ENCODE measurements at regions not wholly inside any gene's neighbourhood (a gene's known extent, or its start where the extent isn't known, plus 50 kb on each side); places are given as distances from the start of the nearest gene placed in this dataset.
"Not testable (repeated sequence)": the region's sequence is repeated elsewhere in the genome, so short reads cannot be mapped to it uniquely, and the experiment has no call there.

DNA sequence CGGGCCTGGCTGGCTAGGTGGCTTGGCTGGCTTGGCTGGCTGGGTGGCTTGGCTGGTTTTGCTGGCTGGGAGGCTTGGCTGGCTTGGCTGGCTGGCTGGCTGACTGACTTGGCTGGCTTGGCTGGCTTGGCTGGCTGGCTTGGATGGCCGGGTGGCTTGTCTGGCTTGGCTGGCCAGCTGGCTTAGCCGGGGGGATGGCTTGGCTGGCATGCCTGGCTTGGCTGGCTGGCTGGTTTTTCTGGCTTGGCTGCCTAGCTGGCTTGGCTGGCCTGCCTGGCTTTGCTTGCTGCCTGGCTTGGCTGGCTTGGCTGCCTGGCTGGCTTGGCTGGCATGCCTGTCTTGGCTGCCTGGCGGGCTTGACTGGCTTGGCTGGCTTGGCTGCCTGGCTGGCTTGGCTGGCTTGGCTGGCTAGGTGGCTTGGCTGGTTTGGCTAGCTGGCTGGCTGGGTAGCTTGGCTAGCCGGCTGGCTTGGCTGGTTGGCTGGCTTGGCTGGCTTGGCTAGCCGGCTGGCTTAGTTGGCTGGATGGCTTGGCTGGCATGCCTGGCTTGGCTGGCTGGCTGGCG lies 2829.6 kb downstream of the RPIA start:
- DNase-seq; H3K4me3 Mint-ChIP-seq; H3K27me3 Mint-ChIP-seq (ENCODE audit: low read depth); H3K27ac Mint-ChIP-seq; H3K9me3 Mint-ChIP-seq; H3K36me3 Mint-ChIP-seq (ENCODE audit: insufficient read depth in 2 of 2); H3K4me1 Mint-ChIP-seq (ENCODE audit: low read depth); ATAC-seq (replicated peaks in 1 of 2): not testable (repeated sequence)

DNA sequence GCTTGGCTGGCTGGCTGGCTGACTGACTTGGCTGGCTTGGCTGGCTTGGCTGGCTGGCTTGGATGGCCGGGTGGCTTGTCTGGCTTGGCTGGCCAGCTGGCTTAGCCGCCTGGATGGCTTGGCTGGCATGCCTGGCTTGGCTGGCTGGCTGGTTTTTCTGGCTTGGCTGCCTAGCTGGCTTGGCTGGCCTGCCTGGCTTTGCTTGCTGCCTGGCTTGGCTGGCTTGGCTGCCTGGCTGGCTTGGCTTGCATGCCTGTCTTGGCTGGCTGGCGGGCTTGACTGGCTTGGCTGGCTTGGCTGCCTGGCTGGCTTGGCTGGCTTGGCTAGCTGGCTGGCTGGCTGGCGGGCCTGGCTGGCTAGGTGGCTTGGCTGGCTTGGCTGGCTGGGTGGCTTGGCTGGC lies 2830.5 kb downstream of the RPIA start:
- not testable (repeated sequence) for H3K27me3 Mint-ChIP-seq (ENCODE audit: low read depth); H3K9me3 Mint-ChIP-seq; ATAC-seq (replicated peaks in 1 of 2); H3K27ac Mint-ChIP-seq; DNase-seq; H3K36me3 Mint-ChIP-seq (ENCODE audit: insufficient read depth in 2 of 2); H3K4me3 Mint-ChIP-seq; H3K4me1 Mint-ChIP-seq (ENCODE audit: low read depth)

DNA sequence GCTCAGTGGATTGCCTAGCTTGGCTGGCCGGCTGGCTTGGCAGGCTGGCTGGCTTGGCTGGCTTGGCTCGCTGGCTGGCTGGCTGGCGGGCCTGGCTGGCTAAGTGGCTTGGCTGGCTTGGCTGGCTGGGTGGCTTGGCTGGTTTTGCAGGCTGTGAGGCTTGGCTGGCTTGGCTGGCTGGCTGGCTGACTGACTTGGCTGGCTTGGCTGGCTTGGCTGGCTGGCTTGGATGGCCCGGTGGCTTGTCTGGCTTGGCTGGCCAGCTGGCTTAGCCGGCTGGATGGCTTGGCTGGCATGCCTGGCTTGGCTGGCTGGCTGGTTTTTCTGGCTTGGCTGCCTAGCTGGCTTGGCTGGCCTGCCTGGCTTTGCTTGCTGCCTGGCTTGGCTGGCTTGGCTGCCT lies 2831.4 kb downstream of the RPIA start:
- H3K36me3 Mint-ChIP-seq (ENCODE audit: insufficient read depth in 2 of 2); H3K27me3 Mint-ChIP-seq (ENCODE audit: low read depth); H3K27ac Mint-ChIP-seq; H3K4me3 Mint-ChIP-seq; DNase-seq; H3K9me3 Mint-ChIP-seq; H3K4me1 Mint-ChIP-seq (ENCODE audit: low read depth); ATAC-seq (replicated peaks in 1 of 2): not testable (repeated sequence)

DNA sequence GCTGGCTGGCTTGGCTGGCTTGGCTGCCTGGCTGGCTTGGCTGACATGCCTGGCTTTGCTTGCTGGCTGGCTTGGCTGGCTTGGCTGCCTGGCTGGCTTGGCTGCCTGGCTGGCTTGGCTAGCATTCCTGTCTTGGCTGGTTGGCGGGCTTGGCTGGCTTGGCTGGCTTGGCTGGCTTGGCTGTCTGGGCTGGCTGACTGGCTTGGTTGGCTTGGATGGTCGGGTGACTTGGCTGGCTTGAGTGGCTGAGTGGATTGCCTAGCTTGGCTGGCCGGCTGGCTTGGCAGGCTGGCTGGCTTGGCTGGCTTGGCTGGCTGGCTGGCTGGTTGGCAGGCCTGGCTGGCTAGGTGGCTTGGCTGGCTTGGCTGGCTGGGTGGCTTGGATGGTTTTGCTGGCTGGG lies 2832.3 kb downstream of the RPIA start:
- H3K27me3 Mint-ChIP-seq (ENCODE audit: low read depth); DNase-seq; H3K4me3 Mint-ChIP-seq; H3K9me3 Mint-ChIP-seq; H3K27ac Mint-ChIP-seq; ATAC-seq (replicated peaks in 1 of 2); H3K36me3 Mint-ChIP-seq (ENCODE audit: insufficient read depth in 2 of 2); H3K4me1 Mint-ChIP-seq (ENCODE audit: low read depth): not testable (repeated sequence)

DNA sequence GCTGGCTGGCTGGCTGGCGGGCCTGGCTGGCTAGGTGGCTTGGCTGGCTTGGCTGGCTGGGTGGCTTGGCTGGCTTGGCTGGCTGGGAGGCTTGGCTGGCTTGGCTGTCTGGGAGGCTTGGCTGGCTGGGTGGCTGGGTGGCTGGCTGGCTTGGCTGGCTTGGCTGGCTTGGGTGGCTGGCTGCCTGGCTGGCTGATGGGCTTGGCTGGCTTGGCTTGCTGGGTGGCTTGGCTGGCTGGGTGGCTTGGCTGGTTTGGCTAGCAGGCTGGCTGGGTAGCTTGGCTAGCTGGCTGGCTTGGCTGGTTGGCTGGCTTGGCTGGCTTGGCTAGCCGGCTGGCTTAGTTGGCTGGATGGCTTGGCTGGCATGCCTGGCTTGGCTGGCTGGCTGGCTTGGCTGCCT lies 2834.1 kb downstream of the RPIA start:
- ATAC-seq (replicated peaks in 1 of 2); DNase-seq; H3K27me3 Mint-ChIP-seq (ENCODE audit: low read depth); H3K36me3 Mint-ChIP-seq (ENCODE audit: insufficient read depth in 2 of 2); H3K4me1 Mint-ChIP-seq (ENCODE audit: low read depth); H3K27ac Mint-ChIP-seq; H3K4me3 Mint-ChIP-seq; H3K9me3 Mint-ChIP-seq: not testable (repeated sequence)

DNA sequence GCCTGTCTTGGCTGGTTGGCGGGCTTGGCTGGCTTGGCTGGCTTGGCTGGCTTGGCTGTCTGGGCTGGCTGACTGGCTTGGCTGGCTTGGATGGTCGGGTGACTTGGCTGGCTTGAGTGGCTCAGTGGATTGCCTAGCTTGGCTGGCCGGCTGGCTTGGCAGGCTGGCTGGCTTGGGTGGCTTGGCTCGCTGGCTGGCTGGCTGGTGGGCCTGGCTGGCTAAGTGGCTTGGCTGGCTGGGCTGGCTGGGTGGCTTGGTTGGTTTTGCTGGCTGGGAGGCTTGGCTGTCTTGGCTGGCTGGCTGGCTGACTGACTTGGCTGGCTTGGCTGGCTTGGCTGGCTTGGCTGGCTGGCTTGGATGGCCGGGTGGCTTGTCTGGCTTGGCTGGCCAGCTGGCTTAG lies 2834.6 kb downstream of the RPIA start:
- H3K27ac Mint-ChIP-seq; DNase-seq; H3K9me3 Mint-ChIP-seq; H3K36me3 Mint-ChIP-seq (ENCODE audit: insufficient read depth in 2 of 2); H3K4me1 Mint-ChIP-seq (ENCODE audit: low read depth); H3K4me3 Mint-ChIP-seq; H3K27me3 Mint-ChIP-seq (ENCODE audit: low read depth); ATAC-seq (replicated peaks in 1 of 2): not testable (repeated sequence)

DNA sequence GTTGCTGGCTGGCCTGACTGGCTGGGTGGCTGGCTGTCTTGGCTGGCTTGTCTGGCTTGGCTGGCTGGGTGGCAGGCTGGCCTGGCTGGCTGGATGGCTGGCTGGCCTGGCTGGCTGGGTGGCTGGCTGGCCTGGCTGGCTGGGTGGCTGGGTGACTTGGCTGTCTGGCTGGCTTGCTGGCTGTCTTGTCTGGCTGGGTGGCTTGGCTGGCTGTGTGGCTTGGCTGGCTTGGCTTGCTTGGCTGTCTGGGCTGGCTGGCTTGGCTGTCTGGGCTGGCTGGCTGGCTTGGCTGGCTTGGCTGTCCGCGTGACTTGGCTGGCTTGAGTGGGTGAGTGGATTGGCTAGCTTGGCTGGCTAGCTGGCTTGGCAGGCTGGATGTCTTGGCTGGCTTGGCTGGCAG lies 2835.6 kb downstream of the RPIA start:
- H3K27me3 Mint-ChIP-seq (ENCODE audit: low read depth); H3K4me1 Mint-ChIP-seq (ENCODE audit: low read depth); DNase-seq; H3K27ac Mint-ChIP-seq; H3K4me3 Mint-ChIP-seq; H3K36me3 Mint-ChIP-seq (ENCODE audit: insufficient read depth in 2 of 2); ATAC-seq (replicated peaks in 1 of 2); H3K9me3 Mint-ChIP-seq: not testable (repeated sequence)

DNA sequence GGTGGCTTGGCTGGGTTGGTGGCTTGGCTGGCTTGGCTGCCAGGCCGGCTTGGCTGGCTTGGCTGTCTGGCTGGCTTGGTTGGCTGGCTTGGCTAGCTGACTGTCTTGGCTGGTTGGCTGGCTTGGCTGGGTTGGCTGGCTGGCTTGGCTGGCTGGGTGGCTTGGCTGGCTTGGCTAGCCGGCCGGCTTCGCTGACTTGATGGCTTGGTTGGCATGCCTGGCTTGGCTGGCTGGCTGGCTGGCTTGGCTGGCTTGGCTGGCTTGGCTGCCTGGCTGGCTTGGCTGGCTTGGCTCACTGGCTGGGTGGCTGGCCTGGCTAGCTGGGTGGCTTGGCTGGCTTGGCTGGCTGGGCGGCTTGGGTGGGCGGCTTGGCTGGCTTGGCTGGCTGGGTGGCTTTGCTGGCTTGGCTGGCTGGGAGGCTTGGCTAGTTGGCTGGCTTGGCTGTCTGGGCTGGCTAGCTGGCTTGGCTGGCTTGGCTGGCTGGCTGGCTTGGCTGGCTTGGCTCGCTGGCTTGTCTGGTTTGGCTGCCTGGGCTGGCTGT lies 2836.1 kb downstream of the RPIA start:
- H3K27ac Mint-ChIP-seq; H3K9me3 Mint-ChIP-seq; H3K27me3 Mint-ChIP-seq (ENCODE audit: low read depth); H3K36me3 Mint-ChIP-seq (ENCODE audit: insufficient read depth in 2 of 2); ATAC-seq (replicated peaks in 1 of 2); DNase-seq; H3K4me3 Mint-ChIP-seq; H3K4me1 Mint-ChIP-seq (ENCODE audit: low read depth): not testable (repeated sequence)

DNA sequence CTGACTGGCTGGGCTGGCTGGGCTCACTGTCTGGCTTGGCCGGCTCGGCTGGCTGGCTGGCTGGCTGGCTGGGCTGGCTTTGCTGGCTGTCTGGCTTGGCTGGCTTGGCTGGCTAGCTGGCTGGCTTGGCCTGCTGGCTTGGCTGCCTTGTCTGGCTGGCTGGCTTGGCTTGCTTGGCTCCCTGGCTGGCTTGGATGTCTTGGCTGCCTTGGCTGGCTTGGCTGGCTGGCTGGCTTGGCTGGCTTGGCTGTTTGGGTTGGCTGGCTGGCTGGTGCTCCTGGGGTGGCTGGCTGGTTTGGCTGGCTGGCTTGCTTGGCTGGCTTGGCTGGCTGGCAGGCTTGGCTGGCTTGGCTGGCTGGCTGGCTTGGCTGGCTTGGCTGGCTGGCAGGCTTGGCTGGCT lies 2836.9 kb downstream of the RPIA start:
- H3K4me1 Mint-ChIP-seq (ENCODE audit: low read depth); H3K27me3 Mint-ChIP-seq (ENCODE audit: low read depth); H3K9me3 Mint-ChIP-seq; H3K36me3 Mint-ChIP-seq (ENCODE audit: insufficient read depth in 2 of 2); H3K4me3 Mint-ChIP-seq; ATAC-seq (replicated peaks in 1 of 2); DNase-seq; H3K27ac Mint-ChIP-seq: not testable (repeated sequence)

DNA sequence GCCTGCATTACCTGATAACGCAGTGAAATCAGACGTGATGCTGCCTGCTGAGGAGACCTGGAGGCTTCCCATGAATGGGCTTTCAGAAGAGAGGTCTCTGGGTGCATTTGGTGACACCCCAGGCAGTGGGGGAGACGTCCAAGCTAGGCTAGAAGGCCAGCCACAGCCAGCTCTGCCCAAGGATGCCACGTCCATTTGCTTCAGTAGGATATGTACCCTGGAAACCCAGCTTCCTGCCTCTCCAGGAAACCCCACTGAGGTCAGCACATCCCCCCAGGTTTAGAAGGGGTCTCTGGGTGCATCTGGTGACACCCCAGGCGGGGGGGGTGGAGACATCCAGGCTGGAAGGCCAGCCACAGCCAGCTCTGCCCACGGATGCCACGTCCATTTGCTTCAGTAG lies 2844.6 kb downstream of the RPIA start:
- H3K36me3 Mint-ChIP-seq (ENCODE audit: insufficient read depth in 2 of 2); H3K27ac Mint-ChIP-seq; ATAC-seq (replicated peaks in 1 of 2); H3K27me3 Mint-ChIP-seq (ENCODE audit: low read depth); H3K9me3 Mint-ChIP-seq; H3K4me1 Mint-ChIP-seq (ENCODE audit: low read depth); DNase-seq; H3K4me3 Mint-ChIP-seq: not testable (repeated sequence)

DNA sequence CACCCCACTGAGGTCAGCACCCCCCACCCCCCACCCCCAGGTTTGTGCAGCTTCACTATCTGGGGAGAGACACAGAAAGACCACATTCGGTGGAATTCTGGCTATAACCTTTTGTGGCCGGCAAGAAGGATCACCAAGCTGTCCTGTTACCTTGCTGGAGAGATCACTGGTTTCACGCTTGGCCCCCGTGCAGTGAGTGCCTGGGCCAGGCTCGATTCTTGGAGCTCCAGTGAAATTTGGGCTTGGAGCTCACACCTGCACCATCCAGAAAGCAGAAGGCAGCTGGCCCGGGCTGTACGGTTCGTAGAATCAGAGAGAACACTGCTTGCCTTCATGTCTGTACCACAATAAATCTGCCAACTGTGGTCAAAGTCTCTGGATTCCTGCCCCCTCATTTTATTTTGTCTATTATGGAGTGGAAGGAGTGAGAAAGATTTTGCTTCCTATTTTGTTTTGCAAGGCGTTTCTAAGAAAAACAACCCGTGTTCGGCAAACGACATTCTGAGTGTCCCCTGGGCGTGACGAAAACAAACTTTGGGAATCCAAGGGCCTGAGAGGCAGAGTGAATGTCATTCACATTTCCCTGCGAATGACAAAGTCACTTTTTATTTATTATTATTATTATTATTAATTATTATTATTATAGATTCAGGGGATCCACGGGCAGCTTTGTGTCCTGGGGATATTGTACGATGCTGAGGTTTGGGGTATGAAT lies 2845.2 kb downstream of the RPIA start:
- not testable (repeated sequence) for H3K27ac Mint-ChIP-seq; DNase-seq; H3K9me3 Mint-ChIP-seq; H3K4me1 Mint-ChIP-seq (ENCODE audit: low read depth); ATAC-seq (replicated peaks in 1 of 2); H3K36me3 Mint-ChIP-seq (ENCODE audit: insufficient read depth in 2 of 2); H3K27me3 Mint-ChIP-seq (ENCODE audit: low read depth); H3K4me3 Mint-ChIP-seq

DNA sequence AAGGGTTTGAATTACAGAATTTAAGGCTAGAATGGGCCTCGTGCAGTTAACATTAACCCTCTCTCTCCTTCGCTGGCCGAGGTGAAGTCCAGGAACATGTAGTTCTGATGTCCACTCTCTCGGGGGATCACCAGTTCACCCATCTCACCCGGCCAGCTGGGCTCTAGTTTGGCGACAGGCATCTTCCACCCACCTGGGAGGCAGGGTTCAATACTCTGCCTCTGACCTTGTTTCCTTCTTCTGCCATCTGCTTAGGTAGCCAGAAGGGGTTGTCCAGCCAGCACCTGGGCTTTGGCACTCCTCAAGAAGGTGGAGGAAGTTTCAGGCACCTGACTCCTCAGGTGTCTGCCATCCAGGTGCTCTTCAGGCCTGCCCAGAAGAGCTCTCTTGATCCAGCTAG lies 2857.8 kb downstream of the RPIA start:
- H3K4me3 Mint-ChIP-seq; H3K27me3 Mint-ChIP-seq (ENCODE audit: low read depth); ATAC-seq (replicated peaks in 1 of 2); H3K9me3 Mint-ChIP-seq; H3K36me3 Mint-ChIP-seq (ENCODE audit: insufficient read depth in 2 of 2); DNase-seq; H3K27ac Mint-ChIP-seq; H3K4me1 Mint-ChIP-seq (ENCODE audit: low read depth): not testable (repeated sequence)

DNA sequence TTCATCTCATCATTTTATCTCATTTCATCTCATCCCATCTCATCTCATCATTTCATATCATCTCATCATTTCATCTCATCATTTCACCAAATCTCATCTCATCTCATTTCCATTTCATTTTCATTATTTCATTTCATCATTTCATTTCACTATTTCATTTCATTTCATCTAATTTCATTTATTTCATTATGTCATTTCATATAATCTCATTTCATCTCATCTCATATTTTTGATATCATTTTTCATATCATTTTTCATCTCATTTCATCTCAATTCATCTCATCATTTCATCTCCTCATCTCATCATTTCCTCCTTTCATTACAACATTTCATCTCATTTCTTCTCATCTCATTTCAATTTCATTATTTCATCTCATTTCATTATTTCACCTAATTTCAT lies 2866.8 kb downstream of the RPIA start:
- not testable (repeated sequence) for H3K27me3 Mint-ChIP-seq (ENCODE audit: low read depth); H3K4me3 Mint-ChIP-seq; H3K4me1 Mint-ChIP-seq (ENCODE audit: low read depth); DNase-seq; ATAC-seq (replicated peaks in 1 of 2); H3K27ac Mint-ChIP-seq
- Mint-ChIP-seq H3K36me3 (ENCODE audit: insufficient read depth in 2 of 2) (peaks cover 12 to 16% of the 10 kb centered on the region in 2 donors), H3K9me3 (peaks cover 18 to 19% of the 10 kb centered on the region in 2 donors)

DNA sequence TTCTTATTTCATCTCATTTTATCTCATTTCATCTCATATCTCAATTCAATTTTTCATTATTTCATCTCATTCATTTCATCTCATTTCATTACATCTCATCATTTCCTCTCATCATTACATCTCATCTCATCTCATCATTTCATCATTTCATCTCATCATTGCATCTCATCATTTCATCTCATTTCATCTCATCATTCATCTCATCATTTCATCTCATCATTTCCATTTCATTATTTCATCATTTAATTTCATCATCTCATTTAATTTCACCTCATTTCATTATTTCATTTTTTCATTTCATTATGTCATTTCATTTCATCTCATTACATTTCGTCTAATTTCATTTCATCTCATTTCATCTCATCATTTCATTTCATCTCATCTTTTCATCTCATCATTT lies 2867.8 kb downstream of the RPIA start:
- not testable (repeated sequence) for H3K27me3 Mint-ChIP-seq (ENCODE audit: low read depth); H3K4me1 Mint-ChIP-seq (ENCODE audit: low read depth); H3K4me3 Mint-ChIP-seq; ATAC-seq (replicated peaks in 1 of 2); H3K27ac Mint-ChIP-seq; DNase-seq
- Mint-ChIP-seq H3K9me3 (peaks cover 18 to 19% of the 10 kb centered on the region in 2 donors), H3K36me3 (ENCODE audit: insufficient read depth in 2 of 2) (peaks cover 12 to 16% of the 10 kb centered on the region in 2 donors)
